Right lobe of liver (tissue), 4 donors: ENCODE measurements at regions not wholly inside any gene's neighbourhood (a gene's known extent, or its start where the extent isn't known, plus 50 kb on each side); places are given as distances from the start of the nearest gene placed in this dataset.

ENCODE experiments used
- CTCF ChIP-seq, 4 donors: fragments of 200-600 bp in 3 of 4; fragments of 450-650 bp in 1 of 4; IDR thresholded peaks; one replicate each; pipeline versions ENCODE4 v1.5.1 to v1.8.0; 2016 to 2022; ENCODE audit warnings: antibody characterized with exemption in 4 of 4, mild to moderate bottlenecking in 2 of 4
- POLR2A ChIP-seq: fragments of 450-650 bp; IDR thresholded peaks from one replicate; pipeline ENCODE4 v1.6.1; 2017; ENCODE audit warnings: antibody characterized with exemption, mild to moderate bottlenecking
- donor health status: DM: no; HTN: no; CAD: no.
- donor health status: DM: no; HTN: no; CAD: no.
- donor health status: DM: no; HTN: yes; CAD: no.

GRCh38 chr2:70357684-70358071, 55.8 kb upstream of the FAM136A start:
- TF ChIP-seq CTCF (IDR thresholded peaks at IDR 0.05) (no peak), POLR2A (no peak)
